ENCODE measurements at regions not wholly inside any gene's neighbourhood (a gene's known extent, or its start where the extent isn't known, plus 50 kb on each side); places are given as distances from the start of the nearest gene placed in this dataset.
A peak's percentile ranks its signal among the peaks of the same experiment; 100 is the strongest.

DNA sequence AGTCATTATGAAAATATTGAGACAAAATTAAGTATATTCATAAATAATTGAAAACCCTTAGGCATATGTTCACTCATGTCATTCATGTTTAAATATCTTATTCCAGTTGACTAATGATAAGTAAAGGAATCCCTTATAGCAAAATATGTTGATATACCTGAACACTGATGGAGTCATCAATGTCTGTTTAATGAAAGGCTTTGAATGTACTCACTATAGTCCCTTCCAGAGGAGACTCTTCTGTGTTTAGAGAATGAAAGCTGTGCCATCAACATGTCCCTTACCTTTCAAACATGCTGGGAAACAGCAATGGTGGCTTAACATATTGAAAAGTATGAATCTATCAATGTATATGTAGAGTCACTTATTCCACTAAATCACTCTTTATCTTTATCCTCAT lies 242.9 kb downstream of the KCNJ3 start:
- Histone ChIP-seq H3K4me2 (ENCODE audit: insufficient read depth, low read length, poor library complexity, severe bottlenecking) (no peak overlapping the region), H2BK15ac (ENCODE audit: low read length) (no peak overlapping the region), H3K36me3 (replicated peaks in 1 of 2; ENCODE audit: control insufficient read depth in 2 of 2, insufficient read depth in 2 of 2, low read length in 2 of 2) (no peaks in the 10 kb centered on the region), H3K18ac (ENCODE audit: low read length) (no peak overlapping the region), H3K14ac (ENCODE audit: low read length) (no peak overlapping the region), H3K4me3 (ENCODE audit: low read length in 2 of 2) (no peak overlapping the region), H2BK12ac (ENCODE audit: low read length) (no peak overlapping the region), H4K91ac (ENCODE audit: low read depth, low read length, poor library complexity) (no peak overlapping the region), H3K23ac (ENCODE audit: low read depth, low read length, poor library complexity) (no peak overlapping the region), H3K9me3 (replicated peaks in 1 of 2; ENCODE audit: control insufficient read depth in 2 of 2, insufficient read depth in 1 of 2, low read depth in 1 of 2, low read length in 2 of 2) (no peaks in the 10 kb centered on the region), H2BK5ac (ENCODE audit: low read length) (no peak overlapping the region), H3K27ac (replicated peaks; ENCODE audit: low read length) (no peak overlapping the region), H3K4ac (ENCODE audit: low read length) (no peak overlapping the region), H4K8ac (ENCODE audit: low read depth, low read length) (no peak overlapping the region), H3K9ac (ENCODE audit: low read depth, low read length, poor library complexity) (no peak overlapping the region), H2BK120ac (ENCODE audit: low read depth, low read length) (no peak overlapping the region), H2AK5ac (ENCODE audit: low read depth, low read length) (no peak overlapping the region), H3K27me3 (ENCODE audit: control insufficient read depth in 3 of 3, insufficient read depth in 3 of 3, low read depth in 1 of 3, low read length in 3 of 3) (no peaks in the 10 kb centered on the region), H3K79me1 (ENCODE audit: low read depth, low read length) (no peaks in the 10 kb centered on the region), H3K4me1 (ENCODE audit: control insufficient read depth in 2 of 2, insufficient read depth in 1 of 2, low read depth in 1 of 2, low read length in 2 of 2) (no peaks in the 10 kb centered on the region), H2AFZ (ENCODE audit: low read length) (no peak overlapping the region)
- no peak for DNase-seq (ENCODE audit: low spot score)

DNA sequence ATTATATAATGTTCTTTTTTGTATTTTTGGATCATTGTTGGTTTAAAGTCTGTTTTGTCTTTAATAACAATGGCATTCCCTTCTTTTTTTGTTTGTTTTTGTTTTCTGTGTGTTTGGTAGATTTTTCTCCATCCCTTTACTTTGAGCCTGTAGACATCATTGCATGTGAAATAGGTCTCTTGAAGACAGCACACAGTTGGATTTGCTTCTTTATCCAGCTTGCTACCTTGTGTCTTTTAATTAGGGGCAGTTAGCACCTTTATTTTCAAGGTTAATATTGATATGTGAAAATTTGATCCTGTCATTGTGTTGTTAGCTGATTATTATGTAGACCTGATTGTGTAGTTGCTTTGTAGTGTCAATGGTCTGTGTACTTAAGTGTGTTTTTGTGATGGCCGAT lies 235.7 kb downstream of the KCNJ3 start:
- Histone ChIP-seq H3K23ac (ENCODE audit: low read depth, low read length, poor library complexity) (no peak overlapping the region), H2BK5ac (ENCODE audit: low read length) (no peak overlapping the region), H2AFZ (ENCODE audit: low read length) (no peak overlapping the region), H3K14ac (ENCODE audit: low read length) (no peak overlapping the region), H3K9me3 (replicated peaks in 1 of 2; ENCODE audit: control insufficient read depth in 2 of 2, insufficient read depth in 1 of 2, low read depth in 1 of 2, low read length in 2 of 2) (peaks cover 0 to 2% of the 10 kb centered on the region in 2 donors), H3K4ac (ENCODE audit: low read length) (no peak overlapping the region), H3K27ac (replicated peaks; ENCODE audit: low read length) (no peak overlapping the region), H3K18ac (ENCODE audit: low read length) (no peak overlapping the region), H3K27me3 (ENCODE audit: control insufficient read depth in 3 of 3, insufficient read depth in 3 of 3, low read depth in 1 of 3, low read length in 3 of 3) (peaks cover 0 to 2% (median 2%) of the 10 kb centered on the region in 3 experiments), H3K9ac (ENCODE audit: low read depth, low read length, poor library complexity) (no peak overlapping the region), H4K91ac (ENCODE audit: low read depth, low read length, poor library complexity) (no peak overlapping the region), H2AK5ac (ENCODE audit: low read depth, low read length) (no peak overlapping the region), H2BK12ac (ENCODE audit: low read length) (no peak overlapping the region), H2BK120ac (ENCODE audit: low read depth, low read length) (no peak overlapping the region), H3K4me2 (ENCODE audit: insufficient read depth, low read length, poor library complexity, severe bottlenecking) (no peak overlapping the region), H2BK15ac (ENCODE audit: low read length) (no peak overlapping the region), H3K4me1 (ENCODE audit: control insufficient read depth in 2 of 2, insufficient read depth in 1 of 2, low read depth in 1 of 2, low read length in 2 of 2) (no peaks in the 10 kb centered on the region), H3K4me3 (ENCODE audit: low read length in 2 of 2) (no peak overlapping the region), H3K36me3 (replicated peaks in 1 of 2; ENCODE audit: control insufficient read depth in 2 of 2, insufficient read depth in 2 of 2, low read length in 2 of 2) (no peaks in the 10 kb centered on the region), H3K79me1 (ENCODE audit: low read depth, low read length) (no peaks in the 10 kb centered on the region), H4K8ac (ENCODE audit: low read depth, low read length) (no peak overlapping the region)
- no CpG with 5 or more reads among the region's 1 CpG for WGBS, 2 donors (ENCODE audit: extremely low coverage in 2 of 2, insufficient read length in 2 of 2, insufficient replicate concordance in 1 of 2)
- no peak for DNase-seq (ENCODE audit: low spot score)

DNA sequence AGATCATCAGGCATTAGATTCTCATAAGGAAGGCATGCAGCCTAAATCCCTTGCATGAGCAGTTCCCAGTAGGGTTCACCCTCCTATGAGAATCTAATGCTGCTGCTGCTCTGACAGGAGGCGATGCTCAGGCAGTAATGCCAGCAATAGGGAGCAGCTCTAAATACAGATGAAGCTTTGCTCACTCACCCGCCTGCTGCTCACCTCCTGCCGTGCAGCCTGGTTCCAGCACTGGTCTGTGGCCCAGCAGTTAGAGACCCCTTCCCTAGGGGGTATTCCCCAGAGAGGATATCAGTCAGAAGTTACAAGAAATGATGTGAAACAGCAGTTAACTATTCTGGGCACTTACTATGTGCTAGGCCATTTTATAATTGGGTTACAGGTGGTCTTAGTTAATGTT lies 226.0 kb downstream of the KCNJ3 start:
- DNase-seq (ENCODE audit: low spot score) = no peak
- H2AFZ ChIP-seq (ENCODE audit: low read length) = no peak overlapping the region
- no peak overlapping the region for H2BK15ac ChIP-seq (ENCODE audit: low read length)
- H3K18ac ChIP-seq (ENCODE audit: low read length) = no peak overlapping the region
- no peak overlapping the region for H2BK5ac ChIP-seq (ENCODE audit: low read length)
- no peak overlapping the region for H2AK5ac ChIP-seq (ENCODE audit: low read depth, low read length)
- H3K9me3 ChIP-seq (replicated peaks in 1 of 2; ENCODE audit: control insufficient read depth in 2 of 2, insufficient read depth in 1 of 2, low read depth in 1 of 2, low read length in 2 of 2) = no peaks in the 10 kb centered on the region
- H3K79me1 ChIP-seq (ENCODE audit: low read depth, low read length) = peaks cover 2% of the 10 kb centered on the region
- no peak overlapping the region for H3K23ac ChIP-seq (ENCODE audit: low read depth, low read length, poor library complexity)
- no peaks in the 10 kb centered on the region for H3K4me1 ChIP-seq (ENCODE audit: control insufficient read depth in 2 of 2, insufficient read depth in 1 of 2, low read depth in 1 of 2, low read length in 2 of 2)
- no peaks in the 10 kb centered on the region for H3K36me3 ChIP-seq (replicated peaks in 1 of 2; ENCODE audit: control insufficient read depth in 2 of 2, insufficient read depth in 2 of 2, low read length in 2 of 2)
- WGBS, 2 donors (ENCODE audit: extremely low coverage in 2 of 2, insufficient read length in 2 of 2, insufficient replicate concordance in 1 of 2) = no CpG with 5 or more reads among the region's 3 CpGs
- no peak overlapping the region for H2BK12ac ChIP-seq (ENCODE audit: low read length)
- H3K27ac ChIP-seq (replicated peaks; ENCODE audit: low read length) = no peak overlapping the region
- peak overlapping the region; percentile 85 for H4K91ac ChIP-seq (ENCODE audit: low read depth, low read length, poor library complexity)
- H4K8ac ChIP-seq (ENCODE audit: low read depth, low read length) = no peak overlapping the region
- H2BK120ac ChIP-seq (ENCODE audit: low read depth, low read length) = no peak overlapping the region
- no peaks in the 10 kb centered on the region for H3K27me3 ChIP-seq (ENCODE audit: control insufficient read depth in 3 of 3, insufficient read depth in 3 of 3, low read depth in 1 of 3, low read length in 3 of 3)
- peak overlapping the region; percentile 21 for H3K14ac ChIP-seq (ENCODE audit: low read length)
- H3K9ac ChIP-seq (ENCODE audit: low read depth, low read length, poor library complexity) = no peak overlapping the region
- H3K4me2 ChIP-seq (ENCODE audit: insufficient read depth, low read length, poor library complexity, severe bottlenecking) = no peak overlapping the region
- H3K4me3 ChIP-seq (ENCODE audit: low read length in 2 of 2) = no peak overlapping the region
- no peak overlapping the region for H3K4ac ChIP-seq (ENCODE audit: low read length)

DNA sequence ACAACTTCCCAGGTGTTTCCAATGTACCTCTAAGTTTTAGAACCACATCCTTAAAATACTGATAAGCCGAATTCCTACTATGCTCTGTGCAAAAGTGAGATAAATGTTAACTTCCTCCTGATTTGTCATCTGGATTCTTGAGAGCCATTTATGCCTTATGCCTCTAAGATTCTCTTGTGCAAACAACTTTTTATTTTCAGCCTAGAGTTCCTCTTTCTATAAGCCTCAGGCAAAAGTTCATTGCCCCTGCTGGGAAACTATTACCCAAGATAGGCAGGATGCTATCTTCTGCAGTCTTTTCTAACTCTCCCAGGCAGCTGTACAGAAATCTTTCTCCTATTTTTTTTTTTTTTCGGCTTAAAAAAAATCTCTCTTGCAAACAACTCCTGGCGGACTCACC lies 216.1 kb downstream of the KCNJ3 start:
- no peak overlapping the region for H3K27ac ChIP-seq (replicated peaks; ENCODE audit: low read length)
- H3K23ac ChIP-seq (ENCODE audit: low read depth, low read length, poor library complexity) = no peak overlapping the region
- no peak overlapping the region for H4K91ac ChIP-seq (ENCODE audit: low read depth, low read length, poor library complexity)
- H3K4me1 ChIP-seq (ENCODE audit: control insufficient read depth in 2 of 2, insufficient read depth in 1 of 2, low read depth in 1 of 2, low read length in 2 of 2) = no peaks in the 10 kb centered on the region
- H2BK5ac ChIP-seq (ENCODE audit: low read length) = no peak overlapping the region
- DNase-seq (ENCODE audit: low spot score) = no peak
- H3K4me3 ChIP-seq (ENCODE audit: low read length in 2 of 2) = no peak overlapping the region
- no peaks in the 10 kb centered on the region for H3K27me3 ChIP-seq (ENCODE audit: control insufficient read depth in 3 of 3, insufficient read depth in 3 of 3, low read depth in 1 of 3, low read length in 3 of 3)
- no peak overlapping the region for H2BK120ac ChIP-seq (ENCODE audit: low read depth, low read length)
- no peak overlapping the region for H3K18ac ChIP-seq (ENCODE audit: low read length)
- H3K9me3 ChIP-seq (replicated peaks in 1 of 2; ENCODE audit: control insufficient read depth in 2 of 2, insufficient read depth in 1 of 2, low read depth in 1 of 2, low read length in 2 of 2) = no peaks in the 10 kb centered on the region
- WGBS, 2 donors (ENCODE audit: extremely low coverage in 2 of 2, insufficient read length in 2 of 2, insufficient replicate concordance in 1 of 2) = no CpG with 5 or more reads among the region's 3 CpGs
- H3K4ac ChIP-seq (ENCODE audit: low read length) = no peak overlapping the region
- no peak overlapping the region for H2AFZ ChIP-seq (ENCODE audit: low read length)
- H3K9ac ChIP-seq (ENCODE audit: low read depth, low read length, poor library complexity) = no peak overlapping the region
- H3K4me2 ChIP-seq (ENCODE audit: insufficient read depth, low read length, poor library complexity, severe bottlenecking) = no peak overlapping the region
- no peaks in the 10 kb centered on the region for H3K79me1 ChIP-seq (ENCODE audit: low read depth, low read length)
- H3K36me3 ChIP-seq (replicated peaks in 1 of 2; ENCODE audit: control insufficient read depth in 2 of 2, insufficient read depth in 2 of 2, low read length in 2 of 2) = no peaks in the 10 kb centered on the region
- H3K14ac ChIP-seq (ENCODE audit: low read length) = no peak overlapping the region
- H2BK12ac ChIP-seq (ENCODE audit: low read length) = no peak overlapping the region
- H4K8ac ChIP-seq (ENCODE audit: low read depth, low read length) = no peak overlapping the region
- H2BK15ac ChIP-seq (ENCODE audit: low read length) = no peak overlapping the region
- no peak overlapping the region for H2AK5ac ChIP-seq (ENCODE audit: low read depth, low read length)

All from neuronal stem cell (in vitro differentiated cells).